ENCODE measurements at regions not wholly inside any gene's neighbourhood (a gene's known extent, or its start where the extent isn't known, plus 50 kb on each side); places are given as distances from the start of the nearest gene placed in this dataset.

DNA sequence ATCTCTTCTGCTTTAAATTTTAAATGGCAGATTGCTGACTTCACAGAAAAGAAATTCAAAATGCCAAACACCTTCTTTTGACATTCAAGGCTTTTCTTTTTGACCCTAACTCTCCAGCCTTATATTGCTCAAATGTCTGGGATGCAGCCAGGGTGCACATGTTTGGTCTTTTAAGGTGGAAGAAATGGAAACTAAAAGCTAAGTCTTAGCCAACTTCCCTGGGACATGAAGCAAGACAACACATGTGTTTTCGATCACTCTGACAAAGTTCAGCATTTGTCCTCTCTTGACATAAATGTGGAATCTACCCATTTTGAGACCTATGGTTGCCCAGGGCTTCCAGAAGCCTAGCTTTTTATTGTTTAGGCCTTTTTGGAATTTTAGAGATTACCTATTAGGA is 161.6 kb downstream of the RDH14 start:
- H4K5ac ChIP-seq (ENCODE audit: insufficient read length, low read depth, low read length) = no peak overlapping the region
- H3K9me3 ChIP-seq (ENCODE audit: insufficient read depth in 2 of 2, low read depth in 1 of 2, low read length in 1 of 2) = no peaks in the 10 kb centered on the region
- H4K91ac ChIP-seq (replicated peaks; ENCODE audit: insufficient read length, low read length) = no peak overlapping the region
- CTCF ChIA-PET (ENCODE audit: partially characterized antibody) = interaction anchor here (1.4 to 1.9 kb wide), 3 partner anchors 11 to 56 kb away, joined by 4 to 6 read pairs (median 4); no protein-coding TSS in a partner anchor
- H2AK5ac ChIP-seq (ENCODE audit: low read depth, low read length) = no peak overlapping the region
- no peaks in the 10 kb centered on the region for H3K36me3 ChIP-seq (ENCODE audit: control insufficient read depth in 2 of 4, insufficient read depth in 4 of 4, low read length in 3 of 4)
- H3K27me3 ChIP-seq (replicated peaks in 1 of 4; ENCODE audit: control insufficient read depth in 3 of 4, extremely low read depth in 1 of 4, insufficient read depth in 3 of 4, low read length in 3 of 4) = no peaks in the 10 kb centered on the region
- H3K4me1 ChIP-seq (replicated peaks in 1 of 4; ENCODE audit: control insufficient read depth in 3 of 4, insufficient read depth in 4 of 4, low read length in 3 of 4) = no peaks in the 10 kb centered on the region
- no peaks in the 10 kb centered on the region for H3K23me2 ChIP-seq (ENCODE audit: low read depth, low read length)
- no peaks in the 10 kb centered on the region for H4K20me1 ChIP-seq (replicated peaks in 1 of 2; ENCODE audit: control insufficient read depth in 1 of 2, insufficient read depth in 2 of 2, low read length in 2 of 2)
- no peak overlapping the region for H3K18ac ChIP-seq (ENCODE audit: extremely low read depth, low read length)
- no peak overlapping the region for H2BK12ac ChIP-seq (ENCODE audit: low read depth, low read length)
- H2AFZ ChIP-seq (ENCODE audit: low read length) = no peak overlapping the region
- H3K79me2 ChIP-seq (ENCODE audit: control insufficient read depth in 1 of 2, insufficient read depth in 2 of 2, low read length in 2 of 2) = no peaks in the 10 kb centered on the region
- H4K8ac ChIP-seq (ENCODE audit: extremely low read depth, insufficient read depth, low read length) = no peak overlapping the region
- H3K4me3 ChIP-seq (ENCODE audit: extremely low read depth in 1 of 4, insufficient read depth in 2 of 4, low read depth in 3 of 4, low read length in 4 of 4) = no peak overlapping the region
- FAIRE-seq (no peak), DNase-seq (ENCODE audit: low read depth in 1 of 2, low spot score in 2 of 2) (no peak)
- no peaks in the 10 kb centered on the region for H3K79me1 ChIP-seq (ENCODE audit: low read depth, low read length)
- H3K14ac ChIP-seq (ENCODE audit: insufficient read length) = no peak overlapping the region
- H3K4me2 ChIP-seq (ENCODE audit: insufficient read depth in 1 of 2, low read depth in 2 of 2, low read length in 2 of 2) = no peak overlapping the region
- H3K4ac ChIP-seq (replicated peaks; ENCODE audit: insufficient read length, low read depth, low read length) = no peak overlapping the region
- no peak overlapping the region for H2BK5ac ChIP-seq (ENCODE audit: low read depth, low read length)
- H2BK120ac ChIP-seq (replicated peaks; ENCODE audit: low read depth, low read length) = no peak overlapping the region
- no peak overlapping the region for H2BK20ac ChIP-seq (ENCODE audit: low read length)
- H3K27ac ChIP-seq (ENCODE audit: low read depth, low read length) = no peak overlapping the region
- POLR2A ChIA-PET (ENCODE audit: partially characterized antibody) = no interaction called here
- no peak overlapping the region for H2BK15ac ChIP-seq (ENCODE audit: low read length)
- no peak overlapping the region for H3K56ac ChIP-seq (replicated peaks; ENCODE audit: insufficient read length, low read depth, low read length)
- H3K23ac ChIP-seq (ENCODE audit: insufficient read length) = no peak overlapping the region
- 100% methylated on average over 1 of the region's 1 CpG; no CpG with 5 or more reads in 1 of the 2 experiments for WGBS, 2 experiments (ENCODE audit: extremely low coverage in 1 of 2, insufficient coverage in 1 of 2, insufficient read length in 1 of 2, insufficient replicate concordance in 2 of 2, low coverage in 1 of 2, low lambda C conversion rate in 2 of 2, missing lambda C conversion rate in 1 of 2)
- H3K9ac ChIP-seq (replicated peaks in 1 of 4; ENCODE audit: extremely low read depth in 1 of 4, low read depth in 3 of 4, low read length in 3 of 4) = no peak overlapping the region
- no peak for TF ChIP-seq RNF2 (IDR thresholded peaks at IDR 0.05; ENCODE audit: borderline replicate concordance, low read depth, low read length, missing control alignments, poor library complexity, severe bottlenecking)
- TF ChIP-seq POU5F1 (IDR thresholded peaks at IDR 0.05; ENCODE audit: low read depth, low read length) = no peak
- TF ChIP-seq KDM1A (IDR thresholded peaks at IDR 0.05; ENCODE audit: borderline replicate concordance, low read length) = no peak
- TF ChIP-seq KDM4A (IDR thresholded peaks at IDR 0.05; ENCODE audit: low read depth, low read length, severe bottlenecking) = no peak
- TF ChIP-seq, protein P1, sequence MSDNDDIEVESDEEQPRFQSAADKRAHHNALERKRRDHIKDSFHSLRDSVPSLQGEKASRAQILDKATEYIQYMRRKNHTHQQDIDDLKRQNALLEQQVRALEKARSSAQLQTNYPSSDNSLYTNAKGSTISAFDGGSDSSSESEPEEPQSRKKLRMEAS (IDR thresholded peaks at IDR 0.05) = no peak
- TF ChIP-seq PHF8 (conservative IDR thresholded peaks at IDR 0.05; ENCODE audit: low read depth, low read length) = no peak
- no peak for TF ChIP-seq CTBP2 (IDR thresholded peaks at IDR 0.05; ENCODE audit: borderline replicate concordance, insufficient read depth, insufficient read length, low read length)
- TF ChIP-seq BACH1 (IDR thresholded peaks at IDR 0.05; ENCODE audit: low read length) = no peak
- TF ChIP-seq, protein P2, sequence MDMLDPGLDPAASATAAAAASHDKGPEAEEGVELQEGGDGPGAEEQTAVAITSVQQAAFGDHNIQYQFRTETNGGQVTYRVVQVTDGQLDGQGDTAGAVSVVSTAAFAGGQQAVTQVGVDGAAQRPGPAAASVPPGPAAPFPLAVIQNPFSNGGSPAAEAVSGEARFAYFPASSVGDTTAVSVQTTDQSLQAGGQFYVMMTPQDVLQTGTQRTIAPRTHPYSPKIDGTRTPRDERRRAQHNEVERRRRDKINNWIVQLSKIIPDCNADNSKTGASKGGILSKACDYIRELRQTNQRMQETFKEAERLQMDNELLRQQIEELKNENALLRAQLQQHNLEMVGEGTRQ (IDR thresholded peaks at IDR 0.05; ENCODE audit: low read length) = no peak
- TF ChIP-seq, protein P3, sequence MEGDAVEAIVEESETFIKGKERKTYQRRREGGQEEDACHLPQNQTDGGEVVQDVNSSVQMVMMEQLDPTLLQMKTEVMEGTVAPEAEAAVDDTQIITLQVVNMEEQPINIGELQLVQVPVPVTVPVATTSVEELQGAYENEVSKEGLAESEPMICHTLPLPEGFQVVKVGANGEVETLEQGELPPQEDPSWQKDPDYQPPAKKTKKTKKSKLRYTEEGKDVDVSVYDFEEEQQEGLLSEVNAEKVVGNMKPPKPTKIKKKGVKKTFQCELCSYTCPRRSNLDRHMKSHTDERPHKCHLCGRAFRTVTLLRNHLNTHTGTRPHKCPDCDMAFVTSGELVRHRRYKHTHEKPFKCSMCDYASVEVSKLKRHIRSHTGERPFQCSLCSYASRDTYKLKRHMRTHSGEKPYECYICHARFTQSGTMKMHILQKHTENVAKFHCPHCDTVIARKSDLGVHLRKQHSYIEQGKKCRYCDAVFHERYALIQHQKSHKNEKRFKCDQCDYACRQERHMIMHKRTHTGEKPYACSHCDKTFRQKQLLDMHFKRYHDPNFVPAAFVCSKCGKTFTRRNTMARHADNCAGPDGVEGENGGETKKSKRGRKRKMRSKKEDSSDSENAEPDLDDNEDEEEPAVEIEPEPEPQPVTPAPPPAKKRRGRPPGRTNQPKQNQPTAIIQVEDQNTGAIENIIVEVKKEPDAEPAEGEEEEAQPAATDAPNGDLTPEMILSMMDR (IDR thresholded peaks at IDR 0.05; ENCODE audit: control extremely low read depth in 1 of 3, insufficient read depth in 1 of 3, low read depth in 1 of 3, low read length in 3 of 3) = no peak
